ENCODE measurements at regions not wholly inside any gene's neighbourhood (a gene's known extent, or its start where the extent isn't known, plus 50 kb on each side); places are given as distances from the start of the nearest gene placed in this dataset.
A peak's percentile ranks its signal among the peaks of the same experiment; 100 is the strongest.

GRCh38 chr6:101199441-101199840 lies 194.1 kb upstream of the GRIK2 start:
- no peak for TF ChIP-seq CTCF (IDR thresholded peaks at IDR 0.05; ENCODE audit: insufficient read depth, low read length, severe bottlenecking)
- Histone ChIP-seq H3K4me3 (ENCODE audit: low read depth, low read length) (no peak overlapping the region), H3K36me3 (ENCODE audit: control insufficient read depth, insufficient read depth, low read length) (no peaks in the 10 kb centered on the region), H3K27me3 (ENCODE audit: control insufficient read depth, insufficient read depth, low read length) (no peaks in the 10 kb centered on the region)
- no peak for DNase-seq (ENCODE audit: low read depth)
- FAIRE-seq: no peak

- H3K27me3 ChIP-seq (ENCODE audit: control insufficient read depth, insufficient read depth, low read length): no peaks in the 10 kb centered on the region
- H3K4me3 ChIP-seq (ENCODE audit: low read depth, low read length): no peak overlapping the region
- H3K36me3 ChIP-seq (ENCODE audit: control insufficient read depth, insufficient read depth, low read length): no peaks in the 10 kb centered on the region
- DNase-seq (ENCODE audit: low read depth) (no peak), FAIRE-seq (peak; percentile 85)
- TF ChIP-seq CTCF (IDR thresholded peaks at IDR 0.05; ENCODE audit: insufficient read depth, low read length, severe bottlenecking): no peak
These were observed 190.6 kb upstream of the GRIK2 start for GRCh38 chr6:101202867-101203374.

DNA sequence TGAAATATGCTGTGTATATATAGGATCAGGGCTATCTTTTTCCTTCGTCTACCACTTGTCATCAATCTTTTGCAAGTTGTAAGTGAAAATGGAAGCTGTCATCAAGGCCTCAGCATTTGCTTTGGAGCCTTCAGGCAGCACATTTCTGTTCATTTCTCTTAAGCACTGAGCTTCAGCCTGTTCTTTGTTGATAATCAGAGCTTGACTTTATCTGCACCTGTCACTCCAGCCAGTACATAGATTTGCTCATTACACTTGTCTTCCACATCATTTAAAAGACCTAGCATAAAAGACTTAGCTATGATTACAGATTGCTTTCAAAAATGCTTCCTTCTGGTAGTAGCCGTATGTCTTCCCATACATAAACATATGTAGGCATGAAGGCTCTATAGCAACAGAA lies 189.8 kb upstream of the GRIK2 start:
- H3K4me3 ChIP-seq (ENCODE audit: low read depth, low read length): no peak overlapping the region
- DNase-seq (ENCODE audit: low read depth) (no peak), FAIRE-seq (no peak)
- no peaks in the 10 kb centered on the region for H3K27me3 ChIP-seq (ENCODE audit: control insufficient read depth, insufficient read depth, low read length)
- no peak for TF ChIP-seq CTCF (IDR thresholded peaks at IDR 0.05; ENCODE audit: insufficient read depth, low read length, severe bottlenecking)
- no peaks in the 10 kb centered on the region for H3K36me3 ChIP-seq (ENCODE audit: control insufficient read depth, insufficient read depth, low read length)

GRCh38 chr6:101208152-101208551 lies 185.4 kb upstream of the GRIK2 start:
- Histone ChIP-seq H3K36me3 (ENCODE audit: control insufficient read depth, insufficient read depth, low read length) (no peaks in the 10 kb centered on the region), H3K27me3 (ENCODE audit: control insufficient read depth, insufficient read depth, low read length) (no peaks in the 10 kb centered on the region), H3K4me3 (ENCODE audit: low read depth, low read length) (no peak overlapping the region)
- FAIRE-seq (no peak), DNase-seq (ENCODE audit: low read depth) (no peak)
- no peak for TF ChIP-seq CTCF (IDR thresholded peaks at IDR 0.05; ENCODE audit: insufficient read depth, low read length, severe bottlenecking)

DNA sequence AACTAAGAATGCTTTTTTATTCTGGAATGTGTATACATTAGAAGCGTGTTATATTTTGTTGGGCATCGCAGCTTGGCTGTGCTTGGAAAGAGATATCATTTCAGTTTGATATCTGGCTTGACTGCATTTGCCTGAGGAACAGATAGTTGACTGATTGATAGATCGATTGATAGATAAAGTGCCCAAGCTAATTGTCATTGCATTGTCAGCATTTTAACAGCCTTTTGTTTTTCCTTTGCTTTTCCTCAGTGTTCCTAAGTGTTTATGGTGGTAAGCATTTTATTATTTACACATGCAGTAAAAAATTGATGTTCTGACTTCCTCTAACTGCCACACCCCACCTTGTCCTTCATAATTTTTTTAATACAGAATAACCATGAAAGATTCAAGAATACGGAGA lies 180.9 kb upstream of the GRIK2 start:
- no peaks in the 10 kb centered on the region for H3K36me3 ChIP-seq (ENCODE audit: control insufficient read depth, insufficient read depth, low read length)
- no peak for DNase-seq (ENCODE audit: low read depth)
- H3K4me3 ChIP-seq (ENCODE audit: low read depth, low read length): no peak overlapping the region
- FAIRE-seq: no peak
- no peak for TF ChIP-seq CTCF (IDR thresholded peaks at IDR 0.05; ENCODE audit: insufficient read depth, low read length, severe bottlenecking)
- H3K27me3 ChIP-seq (ENCODE audit: control insufficient read depth, insufficient read depth, low read length): no peaks in the 10 kb centered on the region

- no peak for FAIRE-seq
- no peak for TF ChIP-seq CTCF (IDR thresholded peaks at IDR 0.05; ENCODE audit: insufficient read depth, low read length, severe bottlenecking)
- H3K27me3 ChIP-seq (ENCODE audit: control insufficient read depth, insufficient read depth, low read length): no peaks in the 10 kb centered on the region
- H3K36me3 ChIP-seq (ENCODE audit: control insufficient read depth, insufficient read depth, low read length): no peaks in the 10 kb centered on the region
- no peak overlapping the region for H3K4me3 ChIP-seq (ENCODE audit: low read depth, low read length)
- DNase-seq (ENCODE audit: low read depth): peak; percentile 5
These were observed 171.5 kb upstream of the GRIK2 start for GRCh38 chr6:101222007-101222406.
